GM12878 (cell line): ENCODE measurements at regions not wholly inside any gene's neighbourhood (a gene's known extent, or its start where the extent isn't known, plus 50 kb on each side); places are given as distances from the start of the nearest gene placed in this dataset.
A peak's percentile ranks its signal among the peaks of the same experiment; 100 is the strongest.

Source experiments
- ATAC-seq: fragments of 200-7000 bp; cut with Tn5 transposase; 3 replicates; pipeline ENCODE4 v1.9.1; 2020; ENCODE audit warnings: mild to moderate bottlenecking, moderate library complexity
- BruUV-seq: library from RNA; stranded (reverse); fragments of 400-500 nt; replicated peaks from 2 replicates; lab custom pipeline; 2021; lab: Mats Ljungman, UMichigan
- CTCF ChIA-PET: fragments of 300-600 bp; sonication (Branson Sonifier 250); formaldehyde crosslinking; extraction: SDS; loops from one replicate; lab custom pipeline; 2021; ENCODE audit warnings: inconsistent platforms; lab: Yijun Ruan, JAX
- POLR2A ChIA-PET: fragments of 350-600 bp; formaldehyde crosslinking; extraction: SDS; loops from one replicate; lab custom pipeline; 2021; ENCODE audit warnings: inconsistent platforms; lab: Charles Lee
- RAD21 ChIA-PET: fragments of 300-600 bp; sonication (Branson Sonifier 250); formaldehyde crosslinking; loops from one replicate; lab custom pipeline; 2023; ENCODE audit warnings: antibody characterized with exemption; ENCODE audit not compliant: unreplicated experiment; lab: Charles Lee
- SMC1A ChIA-PET: fragments of 300-600 bp; sonication (Branson Sonifier 250); formaldehyde crosslinking; loops from one replicate; lab custom pipeline; 2023; ENCODE audit not compliant: unreplicated experiment, uncharacterized antibody; lab: Charles Lee
- DNase-seq: peaks from one replicate; pipeline ENCODE4 v3.0.0-alpha.2; 2011; ENCODE audit warnings: low read depth, low spot score
- FAIRE-seq: peaks from 3 replicates; lab custom pipeline; 2011; peaks lifted over from hg19 to GRCh38; lab: Jason Lieb, UNC
- H2AFZ ChIP-seq: 2 replicates; pipeline ENCODE4 v1.6.0; 2011; ENCODE audit warnings: low read depth, low read length, control low read depth; ENCODE audit not compliant: control insufficient read depth
- H3K27ac ChIP-seq: 2 replicates; pipeline ENCODE4 v1.5.1; 2011; ENCODE audit warnings: control low read depth; ENCODE audit not compliant: control insufficient read depth, insufficient read depth
- H3K27me3 ChIP-seq, 2 experiments: replicated peaks in 1 of 2; 2 replicates each; pipeline versions ENCODE4 v1.6.0 to v1.6.1; 2011; ENCODE audit warnings: low read length in 1 of 2; ENCODE audit not compliant: control insufficient read depth in 2 of 2, insufficient read depth in 2 of 2
- H3K36me3 ChIP-seq, 2 experiments: 2 replicates each; pipeline ENCODE4 v1.5.1; 2011; ENCODE audit warnings: low read length in 1 of 2; ENCODE audit not compliant: control insufficient read depth in 2 of 2, insufficient read depth in 2 of 2
- H3K4me1 ChIP-seq: 2 replicates; pipeline ENCODE4 v1.6.1; 2011; ENCODE audit warnings: mild to moderate bottlenecking, low read length, moderate library complexity, mixed read lengths; ENCODE audit not compliant: control insufficient read depth, insufficient read depth
- H3K4me2 ChIP-seq: 2 replicates; pipeline ENCODE4 v1.6.0; 2011; ENCODE audit warnings: control low read depth; ENCODE audit not compliant: control insufficient read depth, insufficient read depth
- H3K4me3 ChIP-seq: fragments of 200-600 bp; sonication (generic); 2 replicates; pipeline ENCODE4 v1.5.1; 2016
- H3K79me2 ChIP-seq: 2 replicates; pipeline ENCODE4 v1.6.0; 2011; ENCODE audit warnings: low read length; ENCODE audit not compliant: control insufficient read depth, insufficient read depth
- H3K9ac ChIP-seq: 2 replicates; pipeline ENCODE4 v1.8.0; 2011; ENCODE audit warnings: low read length, control low read depth, mixed read lengths; ENCODE audit not compliant: control insufficient read depth, insufficient read depth
- H3K9me3 ChIP-seq: replicated peaks from 3 replicates; pipeline ENCODE4 v1.5.1; 2011; ENCODE audit warnings: mild to moderate bottlenecking, low read length; ENCODE audit not compliant: control insufficient read depth, insufficient read depth
- H4K20me1 ChIP-seq: 2 replicates; pipeline ENCODE4 v1.6.0; 2011; ENCODE audit not compliant: control insufficient read depth, insufficient read depth
- STAT3 ChIP-seq: IDR thresholded peaks from 2 replicates; pipeline ENCODE4 v1.6.1; 2011; ENCODE audit warnings: low read depth, low read length, improper control_type of control experiment
- whole genome bisulfite sequencing: methylation state at CpG from one replicate; pipeline ENCODE4 v1.1.6; 2016; ENCODE audit warnings: low lambda C conversion rate; ENCODE audit not compliant: insufficient replicate concordance, insufficient coverage; ENCODE audit errors: missing lambda C conversion rate; 5-methylcytosine and 5-hydroxymethylcytosine counted together
- in situ Hi-C: fragments of 300-500 bp; cut with MboI; formaldehyde crosslinking; loops from 9 replicates; pipeline ENCODE4 v1.14.3; 2018; ENCODE audit warnings: mixed read lengths
- intact Hi-C: fragments of 100-400 bp; cut with micrococcal nuclease; formaldehyde crosslinking; loops from one replicate; pipeline ENCODE4 v1.14.2; 2022; ENCODE audit not compliant: unreplicated experiment
- TF ChIP-seq, protein P1 (sequence below): IDR thresholded peaks from 2 replicates; pipeline ENCODE4 v1.6.1; 2012; ENCODE audit warnings: low read depth, low read length, improper control_type of control experiment
- TF ChIP-seq, protein P2 (sequence below): fragments of 450-650 bp; formaldehyde crosslinking; IDR thresholded peaks from 2 replicates; pipeline ENCODE4 v1.5.0; 2022; ENCODE audit warnings: mild to moderate bottlenecking, missing genetic modification characterization

DNA sequence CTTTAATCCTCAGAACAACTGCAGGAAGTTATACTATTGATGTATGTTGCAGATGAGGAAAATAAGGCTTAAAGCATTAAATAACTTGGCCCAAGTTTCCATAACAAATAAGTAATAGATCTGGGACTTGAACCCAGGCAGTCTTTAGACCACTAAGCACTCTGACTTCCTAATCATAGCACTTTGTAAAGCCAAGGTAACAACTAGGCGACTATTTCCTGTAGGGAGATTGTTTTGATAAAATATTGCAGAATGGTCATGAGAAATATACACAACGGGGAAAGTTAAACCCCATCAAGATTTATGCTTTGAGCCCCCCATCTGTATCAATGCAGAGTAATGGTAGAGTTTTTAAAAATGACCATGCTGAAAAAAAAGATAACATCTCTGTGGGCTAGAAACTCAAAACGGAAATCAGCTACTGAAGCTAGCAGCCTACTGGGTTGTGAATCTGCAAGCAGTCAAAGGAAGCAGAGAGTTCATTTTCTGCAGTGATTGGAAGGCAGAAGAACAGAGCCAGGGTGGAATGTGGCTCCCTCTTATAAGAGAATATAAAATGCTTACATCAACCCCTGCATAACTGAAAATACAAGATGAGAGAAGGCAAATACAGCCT lies 111.2 kb upstream of the OLIG2 start:
- H3K4me2 ChIP-seq = peak overlapping the region; percentile 5; the same call in 1 of the 2 replicates
- H3K9ac ChIP-seq = no peak overlapping the region
- no peaks in the 10 kb centered on the region for H3K36me3 ChIP-seq
- no peaks in the 10 kb centered on the region for H3K79me2 ChIP-seq
- FAIRE-seq (peak; percentile 62), ATAC-seq (no peak), DNase-seq (no peak)
- H3K4me1 ChIP-seq = no peaks in the 10 kb centered on the region
- in situ Hi-C loops = no loop called here
- no peaks in the 10 kb centered on the region for H4K20me1 ChIP-seq
- TF ChIP-seq, protein P1, sequence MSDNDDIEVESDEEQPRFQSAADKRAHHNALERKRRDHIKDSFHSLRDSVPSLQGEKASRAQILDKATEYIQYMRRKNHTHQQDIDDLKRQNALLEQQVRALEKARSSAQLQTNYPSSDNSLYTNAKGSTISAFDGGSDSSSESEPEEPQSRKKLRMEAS = no peak
- TF ChIP-seq, protein P2, sequence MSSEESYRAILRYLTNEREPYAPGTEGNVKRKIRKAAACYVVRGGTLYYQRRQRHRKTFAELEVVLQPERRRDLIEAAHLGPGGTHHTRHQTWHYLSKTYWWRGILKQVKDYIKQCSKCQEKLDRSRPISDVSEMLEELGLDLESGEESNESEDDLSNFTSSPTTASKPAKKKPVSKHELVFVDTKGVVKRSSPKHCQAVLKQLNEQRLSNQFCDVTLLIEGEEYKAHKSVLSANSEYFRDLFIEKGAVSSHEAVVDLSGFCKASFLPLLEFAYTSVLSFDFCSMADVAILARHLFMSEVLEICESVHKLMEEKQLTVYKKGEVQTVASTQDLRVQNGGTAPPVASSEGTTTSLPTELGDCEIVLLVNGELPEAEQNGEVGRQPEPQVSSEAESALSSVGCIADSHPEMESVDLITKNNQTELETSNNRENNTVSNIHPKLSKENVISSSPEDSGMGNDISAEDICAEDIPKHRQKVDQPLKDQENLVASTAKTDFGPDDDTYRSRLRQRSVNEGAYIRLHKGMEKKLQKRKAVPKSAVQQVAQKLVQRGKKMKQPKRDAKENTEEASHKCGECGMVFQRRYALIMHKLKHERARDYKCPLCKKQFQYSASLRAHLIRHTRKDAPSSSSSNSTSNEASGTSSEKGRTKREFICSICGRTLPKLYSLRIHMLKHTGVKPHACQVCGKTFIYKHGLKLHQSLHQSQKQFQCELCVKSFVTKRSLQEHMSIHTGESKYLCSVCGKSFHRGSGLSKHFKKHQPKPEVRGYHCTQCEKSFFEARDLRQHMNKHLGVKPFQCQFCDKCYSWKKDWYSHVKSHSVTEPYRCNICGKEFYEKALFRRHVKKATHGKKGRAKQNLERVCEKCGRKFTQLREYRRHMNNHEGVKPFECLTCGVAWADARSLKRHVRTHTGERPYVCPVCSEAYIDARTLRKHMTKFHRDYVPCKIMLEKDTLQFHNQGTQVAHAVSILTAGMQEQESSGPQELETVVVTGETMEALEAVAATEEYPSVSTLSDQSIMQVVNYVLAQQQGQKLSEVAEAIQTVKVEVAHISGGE (CRISPR knock-in tag) = no peak
- no peak for TF ChIP-seq STAT3
- H3K27ac ChIP-seq = no peak overlapping the region
- POLR2A ChIA-PET = no interaction called here
- H3K27me3 ChIP-seq = no peaks in the 10 kb centered on the region
- H2AFZ ChIP-seq = peak overlapping the region; percentile 73
- no TSS peak for BruUV-seq
- CTCF ChIA-PET = no interaction called here
- intact Hi-C loops = no loop called here
- RAD21 ChIA-PET = no interaction called here
- no peak overlapping the region for H3K4me3 ChIP-seq
- no peaks in the 10 kb centered on the region; the same call in 2 of the 3 replicates for H3K9me3 ChIP-seq
- SMC1A ChIA-PET = no interaction called here
- WGBS = 19% methylated on average over 3 of the region's 3 CpGs
